Fibroblast of peridontal ligament (primary cell): ENCODE measurements at regions not wholly inside any gene's neighbourhood (a gene's known extent, or its start where the extent isn't known, plus 50 kb on each side); places are given as distances from the start of the nearest gene placed in this dataset.

ENCODE experiments used
- DNase-seq: peaks from one replicate; pipeline ENCODE4 v3.0.0-alpha.2; 2010; ENCODE audit errors: extremely low read depth

DNA sequence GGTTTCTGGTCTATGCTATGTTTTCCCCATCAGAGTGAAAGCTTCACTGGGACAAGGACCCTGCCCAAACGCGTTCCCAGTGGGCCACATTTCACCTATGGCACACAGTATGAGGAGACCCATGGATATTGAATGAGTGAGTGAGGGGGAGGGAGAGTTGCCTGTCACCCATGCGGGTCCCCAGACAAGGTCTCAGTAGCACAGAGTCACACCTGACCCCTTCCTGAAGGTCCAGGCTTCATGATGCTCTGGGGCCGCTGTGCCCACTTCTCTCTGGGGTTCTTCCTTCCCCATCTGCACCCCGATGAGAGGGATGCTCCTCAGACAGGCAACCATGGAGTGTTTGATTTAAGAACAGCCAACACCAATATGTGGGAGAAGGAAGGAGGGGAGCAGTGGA lies 72.3 kb upstream of the CSF3R start:
- no peak for DNase-seq

DNA sequence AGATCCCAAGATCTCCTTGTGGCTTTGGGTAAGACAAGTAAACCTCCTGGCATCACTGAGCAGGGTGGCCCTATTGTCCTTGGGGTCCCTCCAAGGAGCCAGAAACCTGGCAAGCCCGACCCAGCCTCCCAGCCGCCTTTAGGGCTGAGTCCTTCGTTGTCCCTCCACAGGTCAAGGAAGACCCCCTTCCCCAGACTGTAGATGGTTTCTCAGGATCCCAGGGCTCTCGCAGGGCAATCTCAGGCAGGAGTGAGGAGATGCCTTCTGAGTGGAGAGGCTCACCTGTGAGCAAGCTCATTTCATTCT lies 71.6 kb upstream of the CSF3R start:
- DNase-seq: no peak

DNA sequence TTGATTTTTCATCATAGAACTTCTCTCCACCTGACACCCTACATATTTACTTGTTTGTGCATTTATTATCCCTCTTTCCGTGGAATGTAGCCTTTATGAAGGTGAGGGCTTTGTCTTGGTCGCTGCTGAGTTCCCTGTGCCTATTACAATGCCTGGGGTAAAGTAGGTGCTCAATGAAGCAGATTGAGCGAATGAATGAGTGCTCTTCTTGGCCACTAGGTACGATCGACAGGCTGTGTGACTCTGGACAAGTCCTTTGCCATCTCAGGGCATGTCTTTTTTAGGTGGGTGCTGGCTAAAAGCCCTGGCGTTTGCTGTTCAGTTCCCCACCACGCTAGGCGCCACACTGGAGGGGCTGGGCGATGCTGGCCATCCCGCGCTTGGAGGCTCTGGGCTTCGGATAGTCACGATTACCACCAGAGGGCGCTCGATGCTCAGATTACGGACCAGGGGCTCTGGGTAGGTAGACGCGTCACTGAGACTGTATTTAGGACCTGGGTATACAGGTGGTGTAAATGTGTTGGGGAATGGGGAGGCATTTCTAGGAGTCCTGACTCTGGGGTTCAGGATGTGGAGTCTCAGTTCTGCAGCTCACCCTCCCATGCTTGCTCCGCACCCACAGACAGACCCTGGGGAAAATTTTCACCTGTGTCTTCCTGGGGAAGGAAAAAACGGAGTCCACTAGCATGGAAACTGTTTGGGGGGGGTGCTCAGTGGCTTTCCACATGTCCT lies 71.0 kb upstream of the CSF3R start:
- DNase-seq: peak; percentile 28

DNA sequence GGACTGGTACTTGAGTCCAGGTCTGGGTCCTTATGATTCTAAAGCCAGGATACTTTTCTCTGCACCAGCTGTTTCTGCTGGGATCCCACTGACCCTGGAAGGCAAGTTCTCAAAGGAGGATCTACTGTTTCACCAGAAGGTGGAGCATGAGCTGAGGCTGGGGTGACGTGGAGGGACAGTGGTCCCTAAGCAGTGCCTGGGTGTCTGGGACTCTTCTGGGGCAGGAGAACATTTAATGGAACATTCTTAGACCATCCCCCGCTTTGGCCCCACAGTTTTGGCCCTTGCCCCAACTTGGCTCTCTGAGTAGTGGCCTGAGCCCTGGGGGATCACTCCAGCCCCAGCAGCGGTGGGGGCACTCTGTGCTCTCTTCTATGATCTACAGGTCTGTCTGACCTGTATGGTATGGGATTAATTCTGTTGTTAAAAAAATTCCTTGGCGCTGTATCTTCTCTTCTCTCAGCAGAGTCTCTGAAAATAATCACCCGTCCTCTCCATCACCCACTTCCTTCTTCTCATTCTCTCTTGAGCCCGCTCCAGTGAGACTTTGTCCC lies 60.3 kb upstream of the CSF3R start:
- DNase-seq: no peak

- no peak for DNase-seq
These were observed 59.6 kb upstream of the CSF3R start for GRCh38 chr1:36542024-36542961.

DNA sequence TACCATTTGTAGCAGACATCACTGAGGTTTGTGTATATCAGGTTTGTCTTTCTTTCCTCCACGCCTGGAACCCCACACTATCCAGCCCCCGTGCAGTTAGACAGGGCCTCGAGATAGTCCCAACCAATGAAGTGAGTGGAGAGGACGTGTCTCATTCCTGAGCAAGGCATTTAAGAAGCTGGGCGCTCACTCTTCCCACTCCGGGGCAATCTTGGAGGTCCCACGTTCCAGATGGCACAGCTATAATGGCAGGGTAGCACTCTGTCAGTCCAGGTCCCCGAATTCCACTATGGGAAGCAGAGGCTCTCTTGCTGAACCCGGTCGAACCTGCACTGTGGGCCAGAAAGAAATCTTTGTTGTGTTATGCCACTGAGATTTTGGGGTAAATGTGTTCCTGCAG lies 57.3 kb upstream of the CSF3R start:
- DNase-seq: no peak

DNA sequence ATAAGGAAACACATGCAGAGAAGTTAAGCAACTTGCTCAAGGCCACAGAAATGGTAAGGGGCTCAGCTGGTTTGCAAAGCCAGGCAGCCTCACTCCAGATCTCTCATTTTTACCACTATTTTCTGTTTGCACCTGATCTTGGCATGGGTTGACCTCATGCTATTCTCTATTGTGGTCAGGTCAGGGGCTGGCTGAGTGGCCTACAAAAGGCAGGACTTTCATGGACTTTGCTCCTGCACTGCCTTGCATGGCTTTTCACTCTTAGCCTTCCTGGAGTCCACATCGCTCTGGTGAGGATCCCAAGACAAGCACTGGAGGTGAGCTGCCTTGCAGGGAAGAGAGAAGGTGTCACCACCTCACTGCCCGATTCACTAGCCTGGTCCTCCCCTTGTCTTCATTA lies 56.8 kb upstream of the CSF3R start:
- no peak for DNase-seq

GRCh38 chr1:36537991-36538390 lies 55.3 kb upstream of the CSF3R start:
- DNase-seq: no peak

DNA sequence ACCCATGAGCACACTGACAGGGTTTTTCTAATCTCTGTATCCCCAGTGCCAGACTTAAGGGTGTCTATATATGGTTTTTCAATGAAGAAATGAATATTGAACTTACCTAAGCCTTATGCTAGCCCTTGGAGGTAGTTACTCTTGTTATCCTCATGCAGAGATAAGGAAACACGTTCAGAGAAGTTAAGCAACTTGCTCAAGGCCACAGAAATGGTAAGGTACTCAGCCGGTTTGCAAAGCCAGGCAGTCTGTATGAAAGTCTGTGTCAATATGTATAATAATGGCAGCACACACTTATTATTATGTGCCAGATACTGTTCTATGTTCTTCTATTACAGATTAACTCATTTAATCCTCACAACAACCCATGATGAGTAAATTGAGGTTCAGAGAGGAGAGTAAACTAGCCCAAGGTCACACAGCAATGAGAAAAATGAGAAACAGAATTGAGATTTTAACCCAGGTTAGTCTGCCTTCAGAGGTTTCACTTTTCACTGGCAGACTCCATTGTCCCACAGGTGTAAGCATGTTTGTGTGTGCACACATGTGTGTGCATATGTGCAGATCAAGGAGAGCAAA lies 54.6 kb upstream of the CSF3R start:
- no peak for DNase-seq

GRCh38 chr1:36536727-36537126 lies 54.0 kb upstream of the CSF3R start:
- DNase-seq: no peak

DNA sequence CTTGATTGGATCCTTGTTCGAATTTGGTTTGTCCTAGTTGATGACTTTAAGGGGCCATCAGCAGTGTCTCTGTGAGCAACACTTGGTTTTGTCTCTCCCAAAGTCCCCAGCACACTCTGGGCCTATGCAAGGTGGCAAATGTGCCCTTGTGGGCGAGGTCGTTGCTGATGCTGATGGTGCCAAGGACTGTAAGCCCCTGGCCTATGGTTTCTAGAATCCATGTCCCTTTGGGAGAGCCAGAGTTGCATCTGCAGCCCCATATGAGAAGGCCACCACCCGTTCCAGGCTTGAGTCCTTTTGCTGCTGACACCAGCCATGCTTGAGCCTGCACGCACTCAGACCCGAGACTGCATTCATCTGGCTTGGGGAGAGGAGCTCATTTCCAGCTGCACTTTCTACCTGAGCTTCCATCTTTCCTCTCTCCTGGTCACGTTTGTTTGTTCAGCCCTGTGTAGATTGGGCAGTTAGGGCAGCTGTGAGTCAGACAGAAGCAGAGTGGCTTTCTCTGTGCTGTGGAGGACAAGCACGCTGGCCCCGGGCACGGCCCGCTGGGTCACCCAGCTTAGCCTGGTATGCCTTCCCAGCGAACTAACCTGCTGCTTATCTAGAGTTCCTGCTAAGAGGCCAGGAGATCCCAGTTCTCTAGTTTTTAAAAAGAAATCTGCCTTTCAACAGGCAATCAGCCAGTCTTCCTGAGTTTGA lies 52.1 kb upstream of the CSF3R start:
- DNase-seq: no peak

GRCh38 chr1:36533897-36534296 lies 51.2 kb upstream of the CSF3R start:
- no peak for DNase-seq

DNA sequence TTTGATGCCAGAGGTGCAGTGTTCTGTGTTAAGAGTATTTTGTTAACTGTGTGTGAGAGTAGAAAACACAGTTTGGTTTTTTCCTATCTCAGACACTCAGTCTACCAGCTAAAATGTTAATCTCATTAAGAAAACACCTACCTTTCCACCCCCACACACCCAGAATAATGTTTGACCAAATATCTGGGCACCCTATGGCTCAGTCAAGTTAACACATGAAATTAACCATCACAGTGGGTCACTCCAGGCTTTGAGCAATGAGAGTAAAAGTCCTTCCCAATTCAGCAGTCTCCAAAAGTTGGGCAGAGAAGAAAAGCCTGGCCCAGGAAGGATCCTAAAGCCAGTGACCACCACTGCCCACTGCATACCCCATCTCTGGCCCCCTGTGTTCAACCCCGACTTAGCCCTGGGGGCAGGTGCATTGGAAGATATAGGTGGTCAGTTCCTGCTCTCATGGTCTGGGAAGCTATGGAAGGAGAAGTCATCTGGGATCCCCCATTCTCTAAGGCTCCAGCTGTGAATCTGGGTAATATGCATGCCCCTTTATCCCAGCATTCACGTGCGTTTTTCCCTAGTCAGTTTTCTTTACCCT lies 50.2 kb upstream of the CSF3R start:
- DNase-seq: no peak
